Testis (tissue), 2 donors: ENCODE measurements at regions not wholly inside any gene's neighbourhood (a gene's known extent, or its start where the extent isn't known, plus 50 kb on each side); places are given as distances from the start of the nearest gene placed in this dataset.

ENCODE experiments used
- CTCF ChIP-seq, 3 experiments: fragments of 450-650 bp in 2 of 3; fragments of 200-600 bp in 1 of 3; sonication (generic) in 1 of 3; IDR thresholded peaks; one replicate each; pipeline ENCODE4 v1.5.1; 2016 to 2019; ENCODE audit warnings: antibody characterized with exemption in 3 of 3, mild to moderate bottlenecking in 2 of 3, moderate library complexity in 1 of 3
- POLR2A ChIP-seq: fragments of 450-650 bp; IDR thresholded peaks from one replicate; pipeline ENCODE4 v1.6.1; 2017; ENCODE audit warnings: antibody characterized with exemption, mild to moderate bottlenecking, moderate library complexity

- TF ChIP-seq POLR2A (no peak), CTCF (IDR thresholded peaks at IDR 0.05) (no peak)
These were observed 1202.3 kb downstream of the BCL11B start for GRCh38 chr14:98069712-98070171.
